MV-4-11 (cell line): ENCODE measurements at regions not wholly inside any gene's neighbourhood (a gene's known extent, or its start where the extent isn't known, plus 50 kb on each side); places are given as distances from the start of the nearest gene placed in this dataset.
"Not testable (repeated sequence)": the region's sequence is repeated elsewhere in the genome, so short reads cannot be mapped to it uniquely, and the experiment has no call there.

ENCODE experiments used
- DNase-seq: peaks from one replicate; lab custom pipeline; 2025; lab: John Stamatoyannopoulos, UW

DNA sequence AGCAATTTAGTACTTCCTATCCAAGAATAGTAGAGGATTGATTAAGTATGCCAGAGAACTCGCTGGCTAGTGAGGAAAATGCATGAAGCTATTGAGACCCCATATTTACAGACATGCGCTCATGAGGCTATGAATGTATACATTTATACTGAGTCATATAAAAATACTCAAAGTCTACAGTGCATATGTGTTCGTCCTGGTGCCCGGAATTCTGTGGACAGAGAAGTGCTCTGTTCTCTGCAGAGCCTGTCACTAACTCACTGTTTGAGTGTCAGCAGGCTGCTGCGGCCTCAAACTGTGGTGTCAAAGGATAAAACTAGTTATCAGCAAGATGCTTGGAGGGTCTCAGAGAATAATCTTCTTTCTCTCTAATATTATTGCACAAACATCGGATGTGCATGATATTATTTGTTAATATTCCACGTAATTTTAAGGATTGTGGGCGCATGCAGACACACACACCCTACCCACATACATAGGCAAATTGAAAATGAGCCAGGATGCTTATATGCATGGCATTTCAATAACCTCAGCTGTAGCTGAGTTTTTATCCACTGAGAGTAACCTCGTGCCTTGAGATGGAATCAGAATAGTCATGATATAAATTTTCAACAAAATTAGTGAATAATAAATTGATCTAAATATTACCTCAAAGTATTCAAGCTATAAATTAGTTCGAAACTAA is 50.0 kb upstream of the TSC22D2 start:
- DNase-seq = no peak

DNA sequence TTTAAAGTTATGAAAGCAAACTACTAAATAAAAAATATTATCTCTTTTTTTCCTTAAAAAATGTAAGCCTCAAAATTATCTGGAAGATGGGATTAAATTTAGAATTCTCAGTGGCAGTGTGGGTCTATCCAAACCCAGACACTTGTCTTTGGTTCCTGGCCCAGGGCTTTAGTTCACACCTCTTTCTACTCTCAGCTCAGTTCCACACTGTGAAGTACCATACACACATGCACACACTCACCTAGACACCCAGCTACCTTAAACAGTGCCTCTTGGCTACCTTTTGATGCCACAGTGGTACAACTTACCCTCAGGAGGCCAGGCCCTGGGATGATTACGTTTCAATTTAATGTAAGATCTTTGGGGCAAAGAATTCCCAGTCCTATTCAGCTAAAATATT is 51.0 kb upstream of the TSC22D2 start:
- no peak for DNase-seq

DNA sequence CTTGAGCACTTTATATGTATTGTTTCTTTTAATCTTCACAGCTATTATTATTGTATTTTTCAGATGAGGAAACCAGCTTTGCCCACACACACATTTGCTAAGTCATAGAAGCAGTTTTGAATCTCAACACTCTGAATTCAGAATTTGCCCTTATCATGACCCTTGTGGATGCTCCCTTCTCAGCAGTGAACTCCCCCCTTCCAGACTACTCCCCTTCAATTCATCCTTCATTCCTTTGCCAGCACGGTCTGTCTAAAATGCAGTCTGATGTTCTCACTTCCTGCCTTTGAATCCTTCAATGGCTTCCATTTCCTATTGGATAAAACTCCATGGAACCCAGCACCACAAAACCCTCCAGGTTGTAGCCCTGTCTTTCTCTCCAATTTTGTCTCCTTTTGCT is 52.5 kb upstream of the TSC22D2 start:
- DNase-seq = no peak

DNA sequence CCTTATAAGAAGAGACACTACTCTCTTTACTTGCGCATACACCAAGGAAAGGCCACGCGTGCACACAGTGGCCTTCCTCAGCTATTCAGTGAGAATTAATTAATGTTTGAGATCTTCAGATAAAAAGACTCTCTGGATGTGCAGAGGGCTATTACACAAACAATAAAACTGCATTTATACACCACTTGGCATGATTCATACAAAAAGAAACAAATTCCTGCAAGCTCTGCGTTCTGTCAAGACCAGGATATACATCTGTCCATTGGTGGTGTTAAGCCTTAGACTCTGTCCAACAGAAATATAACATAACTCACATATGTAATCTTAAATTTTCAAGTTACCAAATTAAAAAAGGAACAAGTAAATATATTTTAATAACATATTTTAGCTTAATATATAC is 55.2 kb upstream of the TSC22D2 start:
- no peak for DNase-seq

DNA sequence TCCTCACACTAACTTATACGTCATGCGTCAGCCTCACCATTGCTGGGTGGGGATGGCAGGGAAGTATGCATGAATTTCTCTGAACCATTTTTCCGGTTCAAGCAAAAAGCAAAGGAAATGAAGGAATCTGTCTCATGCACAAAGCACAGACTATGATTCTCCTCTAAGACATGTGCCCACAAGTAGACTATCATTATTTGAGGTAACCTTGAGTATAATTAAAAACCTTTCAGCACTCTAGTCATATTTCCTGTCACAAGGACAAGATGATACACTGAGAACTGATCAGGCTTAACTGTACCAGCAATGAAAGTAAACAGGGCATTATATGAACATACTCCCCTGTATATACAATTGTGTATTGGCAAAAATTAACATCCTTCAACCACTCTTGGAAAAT is 56.7 kb upstream of the TSC22D2 start:
- no peak for DNase-seq

DNA sequence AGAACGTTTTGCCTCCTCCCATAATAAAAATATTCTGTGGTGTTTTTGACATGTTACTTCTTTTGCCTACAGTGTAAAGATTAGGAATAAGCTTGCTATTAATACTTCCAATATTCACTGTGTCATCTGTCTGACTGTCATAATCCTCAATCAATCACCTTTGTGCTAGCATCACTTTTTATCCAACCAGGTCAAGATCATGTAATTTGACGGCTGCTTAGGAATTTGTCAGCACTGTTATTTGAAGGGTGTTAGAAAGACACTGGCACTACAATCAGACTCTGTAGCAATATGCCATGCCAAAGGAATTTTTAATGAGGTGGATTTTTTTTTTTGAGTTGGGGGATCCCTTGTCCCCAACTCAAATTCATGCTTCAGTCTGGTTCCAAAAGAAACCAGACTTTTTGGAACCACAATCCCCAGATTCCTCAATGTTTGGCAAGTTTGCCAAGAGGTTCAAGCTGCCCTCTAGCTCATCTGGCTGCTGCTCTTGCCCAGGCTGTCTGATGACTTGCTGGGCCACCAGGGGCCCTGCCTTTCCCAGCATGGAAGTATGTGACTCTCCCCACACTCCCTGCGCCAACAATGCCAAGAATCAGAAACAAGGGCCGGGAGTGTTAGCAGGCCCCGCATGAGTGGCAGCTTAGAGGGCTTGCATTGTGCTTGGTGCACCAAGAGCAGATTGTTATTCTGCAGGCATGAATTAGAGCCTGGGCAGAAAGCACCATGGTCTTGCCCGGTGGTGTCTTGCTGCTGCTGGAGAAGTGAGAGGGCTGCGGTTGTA is 58.6 kb upstream of the TSC22D2 start:
- no peak for DNase-seq

DNA sequence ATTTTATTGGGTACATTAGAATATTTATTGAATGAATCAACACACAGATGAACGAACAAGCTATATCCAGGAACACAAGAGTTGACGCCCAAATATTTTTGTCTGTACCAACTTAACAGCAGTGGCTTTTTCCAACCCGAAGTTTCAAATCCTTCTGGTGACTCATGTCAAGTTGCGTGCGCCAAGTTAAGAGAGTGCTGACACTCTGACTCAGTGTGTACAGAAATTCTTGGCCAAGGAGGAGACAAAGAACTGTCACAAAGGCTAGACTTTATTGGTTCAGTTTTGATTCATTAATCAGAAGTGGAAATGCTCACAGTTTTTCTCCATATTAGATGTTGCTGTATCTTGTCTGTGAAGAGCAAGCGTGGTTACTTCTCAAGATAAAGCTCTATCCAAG is 59.6 kb upstream of the TSC22D2 start:
- DNase-seq = peak; percentile 51

DNA sequence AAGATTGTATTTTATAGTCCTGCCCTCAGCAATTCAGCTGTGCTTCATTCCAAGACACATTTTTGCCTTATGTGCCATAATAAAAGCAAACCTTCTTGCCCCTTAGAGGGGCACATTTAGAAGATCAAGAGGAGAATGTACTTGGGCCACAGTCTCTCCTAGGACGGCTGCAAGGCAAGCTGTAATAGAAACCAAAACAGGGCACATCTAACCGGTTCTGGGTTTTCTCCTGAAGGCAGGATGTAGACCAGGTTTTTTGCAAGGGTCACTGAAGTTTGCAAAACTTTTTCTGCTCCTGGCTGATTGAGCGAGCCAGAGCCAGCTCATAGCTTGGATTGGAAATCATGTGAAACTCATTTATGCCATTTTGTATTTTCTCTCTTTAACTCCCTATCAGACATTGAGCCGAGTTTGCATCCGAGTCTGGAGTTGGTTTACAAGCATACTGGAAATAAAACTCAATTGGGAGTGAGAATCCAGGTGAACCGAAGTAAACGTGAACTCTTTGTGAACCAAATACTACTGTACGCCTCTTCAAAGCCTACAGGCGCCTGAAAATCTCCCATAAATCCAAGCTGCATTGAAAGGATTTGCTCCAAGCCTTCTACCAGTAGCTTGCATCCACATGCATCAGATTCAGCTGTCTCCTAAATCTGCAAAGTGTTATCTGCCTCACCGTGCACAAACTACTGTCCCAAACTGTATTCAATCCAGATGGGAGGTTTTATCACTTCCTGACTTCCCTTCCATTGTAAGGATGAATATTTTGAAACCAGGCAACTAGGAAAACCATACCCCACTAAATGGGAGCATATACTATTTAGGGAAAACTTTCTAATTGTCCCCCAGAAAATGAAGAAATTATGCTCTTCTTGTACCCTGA is 60.9 kb upstream of the TSC22D2 start:
- DNase-seq = no peak

DNA sequence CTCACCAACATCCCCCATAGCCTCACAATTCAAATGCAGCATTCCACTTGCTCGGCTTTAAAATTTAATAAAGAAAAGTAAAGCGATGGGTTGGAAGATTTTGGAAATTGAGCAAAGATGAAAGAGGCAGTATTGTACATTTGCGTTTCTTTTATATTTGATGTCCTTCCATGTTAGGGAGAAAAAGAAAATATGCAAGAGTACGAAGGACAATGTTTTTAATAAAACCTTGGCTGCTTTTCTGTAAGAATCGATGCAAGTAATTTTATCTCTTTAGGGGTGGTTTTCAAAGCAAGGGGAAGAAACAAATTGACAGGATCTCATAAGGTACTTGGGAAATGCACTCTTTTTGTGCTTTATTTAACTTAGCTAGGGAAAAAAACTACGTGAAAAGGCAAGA is 61.8 kb upstream of the TSC22D2 start:
- DNase-seq = no peak

DNA sequence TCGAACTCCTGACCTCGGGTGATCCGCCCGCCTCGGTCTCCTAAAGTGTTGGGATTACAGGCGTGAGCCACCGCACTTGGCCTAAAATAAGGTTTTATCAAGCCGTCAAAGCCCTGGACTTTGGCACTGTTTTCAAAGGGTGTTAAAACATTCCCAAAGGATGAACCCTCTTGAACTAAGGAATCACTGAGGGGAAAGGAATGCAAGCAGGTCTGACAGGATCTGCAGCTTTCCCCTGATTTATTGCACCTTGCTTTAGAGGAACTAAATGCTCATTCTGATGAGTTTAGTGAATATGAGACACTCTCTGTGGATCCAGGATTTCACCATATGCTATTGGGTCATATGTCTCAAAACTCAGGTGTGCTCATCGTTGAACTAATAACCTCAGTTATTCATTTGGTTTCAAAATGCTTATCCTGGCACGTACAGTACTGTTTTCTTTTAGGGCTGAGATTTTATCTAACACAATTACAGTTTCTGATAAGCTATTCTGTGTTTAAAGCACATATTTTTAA is 63.0 kb upstream of the TSC22D2 start:
- DNase-seq = no peak

DNA sequence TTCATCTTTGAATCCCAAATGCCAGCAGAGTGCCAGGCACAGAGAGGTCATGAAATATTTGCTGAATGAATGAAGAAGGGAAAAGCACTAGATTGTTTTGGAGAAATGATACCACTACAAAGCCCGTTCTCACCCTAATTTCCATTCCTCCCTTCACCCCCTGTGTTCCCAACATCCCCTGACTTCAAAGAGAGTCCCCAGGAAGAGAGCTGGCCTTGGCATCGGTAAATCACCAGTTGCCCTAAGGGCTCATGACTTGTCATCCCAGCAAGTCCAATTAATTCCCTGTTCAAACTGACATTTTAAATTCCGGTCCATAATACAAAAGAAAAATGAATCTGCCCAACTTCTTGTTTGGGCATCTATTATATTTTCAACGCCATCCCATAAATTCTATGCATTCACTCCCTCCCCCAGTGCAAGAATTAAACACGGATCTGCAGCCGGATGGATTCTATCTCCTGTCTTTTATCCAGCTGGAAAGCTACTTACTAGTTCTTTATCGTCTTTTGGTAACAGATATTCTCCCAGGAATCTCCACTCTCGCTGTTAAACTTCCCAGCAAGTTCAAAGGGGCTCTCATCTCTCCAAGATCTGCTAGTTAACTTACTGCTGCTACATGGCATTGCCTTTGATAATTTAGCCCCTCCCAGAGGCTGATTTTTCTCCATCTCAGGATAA is 63.9 kb upstream of the TSC22D2 start:
- no peak for DNase-seq

DNA sequence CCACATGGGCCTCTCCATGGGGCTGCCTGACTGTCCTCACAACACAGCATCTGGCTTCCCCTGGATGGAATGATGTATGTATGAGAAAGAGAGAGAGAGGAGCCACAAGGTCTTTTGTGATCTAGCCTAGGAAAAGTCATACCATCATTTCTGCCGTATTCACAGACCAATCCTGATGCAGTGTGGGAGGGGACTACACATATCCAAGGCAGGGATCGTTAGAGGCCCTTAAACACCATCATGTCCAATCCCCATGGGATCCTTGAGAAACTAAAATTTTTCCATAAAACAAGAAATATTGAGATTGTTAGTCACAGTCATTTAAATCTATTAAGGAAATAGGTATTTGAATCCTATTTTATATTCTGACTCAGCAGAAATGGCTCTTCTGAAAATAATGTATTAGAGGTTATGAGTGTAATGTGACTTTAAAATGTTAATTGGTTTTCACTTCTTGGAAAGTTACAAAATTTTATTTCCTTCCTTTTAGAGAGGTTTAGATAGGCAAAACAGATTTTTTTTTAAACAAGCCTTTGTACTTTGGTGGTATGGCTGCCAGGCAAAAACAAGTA is 65.1 kb upstream of the TSC22D2 start:
- no peak for DNase-seq

DNA sequence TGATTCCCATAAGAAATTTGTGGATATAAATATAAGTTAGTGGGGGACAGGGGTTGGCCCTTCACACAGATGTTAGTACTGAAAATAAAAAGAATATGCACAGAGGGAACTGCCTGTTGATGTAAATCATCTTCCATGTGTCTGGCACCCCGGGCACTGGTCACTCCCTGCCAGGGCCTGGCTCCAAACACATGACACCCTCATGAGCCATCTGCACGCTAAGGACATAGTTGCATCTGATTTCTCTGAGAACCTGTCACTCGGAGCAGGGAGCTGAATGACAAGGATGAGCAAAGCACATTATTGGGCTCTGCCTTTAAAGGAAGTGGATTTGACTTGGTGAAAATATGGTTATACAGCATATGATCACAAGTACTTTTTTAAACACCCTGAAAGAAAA is 66.2 kb upstream of the TSC22D2 start:
- no peak for DNase-seq

DNA sequence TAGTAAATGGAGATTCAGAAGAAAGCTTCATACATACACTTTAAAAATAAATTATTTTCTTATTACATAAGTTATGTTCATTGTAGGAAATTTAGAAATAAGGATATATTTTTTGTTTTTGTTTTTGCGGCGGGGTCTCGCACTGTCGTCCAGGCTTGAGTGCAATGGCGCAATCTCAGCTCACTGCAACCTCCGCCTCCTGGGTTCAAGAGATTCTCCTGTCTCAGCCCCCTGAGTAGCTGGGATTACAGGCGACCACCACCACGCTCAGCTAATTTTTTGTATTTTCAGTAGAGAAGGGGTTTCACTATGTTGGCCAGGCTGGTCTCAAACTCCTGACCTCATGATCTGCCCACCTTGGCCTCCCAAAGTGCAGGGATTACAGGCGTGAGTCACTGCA is 71.7 kb upstream of the TSC22D2 start:
- DNase-seq = not testable (repeated sequence)

DNA sequence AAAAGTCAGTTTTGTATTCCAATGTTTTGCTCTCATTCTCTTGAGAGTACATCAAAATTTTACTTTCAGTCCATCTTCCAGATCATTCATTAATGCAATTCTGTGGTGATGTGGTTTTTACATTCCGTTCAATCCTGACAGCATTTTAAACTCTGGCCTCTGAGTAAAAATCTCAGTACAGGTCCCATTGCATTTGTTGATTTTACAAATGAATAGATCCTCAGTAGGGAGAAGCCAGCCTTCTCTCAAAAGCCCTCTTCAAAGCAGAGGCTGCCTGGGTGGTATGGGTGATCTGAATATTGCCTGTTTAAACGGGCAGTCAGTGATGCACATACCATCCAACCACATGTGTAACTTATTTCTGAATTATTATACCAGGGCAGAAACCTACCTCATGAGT is 72.5 kb upstream of the TSC22D2 start:
- no peak for DNase-seq

DNA sequence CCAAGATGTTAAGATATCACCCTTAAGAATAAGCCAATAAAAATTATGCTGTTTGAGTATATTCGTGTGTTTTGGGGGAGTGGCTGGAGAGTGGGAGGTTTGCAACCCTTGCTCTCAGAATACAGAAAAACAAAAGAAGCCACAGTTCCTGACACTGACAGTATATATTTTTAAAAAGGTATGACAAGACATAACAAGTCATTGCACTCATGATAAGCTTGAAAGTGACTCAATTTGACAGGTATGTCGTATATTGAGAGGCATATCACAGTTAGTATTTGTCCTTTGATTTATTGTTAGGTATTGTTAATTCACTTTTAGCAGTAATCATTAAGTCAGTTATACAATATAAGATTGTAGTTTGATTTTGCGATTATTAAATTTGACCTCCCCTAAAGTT is 73.1 kb upstream of the TSC22D2 start:
- no peak for DNase-seq

DNA sequence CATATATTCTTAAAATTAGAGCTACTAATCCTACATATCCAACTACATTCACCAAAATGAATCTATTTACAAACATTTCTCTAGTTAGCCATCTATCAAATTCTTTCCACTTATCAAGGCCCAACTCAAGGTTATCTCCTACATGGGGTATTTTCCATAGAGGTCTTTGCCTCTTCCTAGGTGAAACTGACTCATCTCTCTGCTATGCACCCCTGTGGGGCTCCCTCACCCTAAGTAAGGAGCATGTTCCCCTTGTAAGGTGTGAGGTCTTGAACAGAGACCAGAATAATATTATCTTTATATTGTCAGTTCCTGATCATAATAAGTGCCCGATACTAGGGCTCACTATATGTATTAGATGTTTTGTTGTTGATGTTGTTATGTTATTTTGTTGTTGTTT is 74.6 kb upstream of the TSC22D2 start:
- DNase-seq = no peak

DNA sequence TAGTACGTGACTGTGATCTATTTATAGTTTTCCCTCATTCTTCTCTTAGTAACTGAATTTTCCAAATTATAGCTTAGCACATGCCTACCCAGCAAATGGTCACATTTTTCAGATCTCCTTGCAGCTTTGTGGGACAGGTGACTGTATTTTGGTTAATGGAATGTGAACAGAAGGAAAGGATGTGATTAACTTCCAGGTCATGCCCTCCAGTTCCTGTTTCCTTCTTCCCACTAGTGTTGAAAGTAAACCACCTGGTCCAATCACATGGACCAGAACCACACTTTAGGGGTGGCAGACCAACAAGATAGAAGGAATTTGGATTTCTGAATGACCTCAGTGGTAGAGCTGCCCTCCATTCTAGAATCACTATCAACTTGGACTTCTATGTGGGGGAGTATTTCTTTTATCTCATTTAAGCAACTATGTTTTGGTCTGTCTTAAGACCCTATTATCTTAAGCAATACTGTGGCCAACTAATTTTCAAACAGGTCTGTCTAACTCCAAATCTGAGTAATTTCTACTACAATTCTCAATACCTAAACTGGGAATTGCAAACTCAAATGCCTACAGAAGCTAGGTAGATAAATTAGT is 76.0 kb upstream of the TSC22D2 start:
- DNase-seq = no peak

DNA sequence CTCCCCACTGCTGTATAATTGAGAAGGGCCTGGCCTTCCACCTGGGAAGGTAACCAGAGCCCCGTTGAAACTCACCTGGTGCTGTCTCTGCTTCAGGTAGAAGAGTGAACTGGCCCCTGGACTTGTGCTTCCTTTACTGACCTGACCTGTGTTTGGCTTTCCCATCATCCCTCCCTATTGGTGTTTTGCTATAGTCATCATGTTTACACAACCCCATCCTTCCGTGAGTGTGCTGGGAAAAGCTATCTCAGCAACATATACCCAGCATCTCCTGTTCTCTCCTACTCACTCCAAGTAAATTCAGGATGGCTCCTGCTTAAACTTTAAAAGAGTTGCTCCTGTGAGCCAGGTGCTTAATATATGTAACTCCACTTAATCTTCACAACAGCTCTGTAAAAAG is 77.2 kb upstream of the TSC22D2 start:
- no peak for DNase-seq

DNA sequence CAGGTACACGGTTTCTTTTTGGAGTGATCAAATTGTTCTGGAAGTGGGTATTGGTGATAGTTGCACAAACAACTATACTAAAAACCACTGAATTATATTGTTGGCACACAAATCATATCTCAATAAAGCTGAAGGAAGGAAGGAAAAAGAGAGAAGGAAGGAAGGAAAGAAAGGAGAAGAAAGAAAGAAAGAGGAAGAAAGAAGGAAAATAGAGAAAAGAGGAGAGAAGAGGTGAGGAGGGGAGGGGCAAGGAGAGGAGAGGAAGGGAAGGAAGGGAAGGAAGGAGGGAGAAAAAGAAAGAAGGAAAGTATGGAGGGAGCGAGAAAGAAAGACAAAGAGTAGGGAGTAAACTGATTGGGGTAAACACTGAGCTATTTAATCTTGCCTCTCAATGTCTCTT is 77.9 kb upstream of the TSC22D2 start:
- DNase-seq = no peak

DNA sequence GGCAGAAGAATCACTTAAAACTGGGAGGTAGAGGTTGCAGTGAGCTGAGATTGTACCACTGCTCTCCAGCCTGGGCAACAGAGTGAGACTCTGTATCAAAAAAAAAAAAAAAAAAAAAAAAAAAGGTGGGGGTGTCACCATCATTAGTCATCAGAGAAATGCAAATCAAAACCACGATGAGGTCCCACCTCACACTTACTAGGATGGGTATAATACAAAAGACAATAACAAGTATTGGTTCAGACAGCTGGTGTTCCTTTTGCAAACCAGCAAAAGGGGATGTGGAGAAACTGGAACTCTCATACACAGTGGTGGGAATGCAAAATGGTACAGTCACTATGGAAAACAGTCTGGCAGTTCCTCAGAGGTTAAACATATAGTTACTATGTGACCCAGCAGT is 78.7 kb upstream of the TSC22D2 start:
- no peak for DNase-seq
